Trophoblast cell (in vitro differentiated cells and primary cell): ENCODE measurements at regions not wholly inside any gene's neighbourhood (a gene's known extent, or its start where the extent isn't known, plus 50 kb on each side); places are given as distances from the start of the nearest gene placed in this dataset.
"Not testable (repeated sequence)": the region's sequence is repeated elsewhere in the genome, so short reads cannot be mapped to it uniquely, and the experiment has no call there.

Experiments used
- DNase-seq, 2 donors: peaks; one replicate each; pipeline ENCODE4 v3.0.0-alpha.2; 2016
- H2AFZ ChIP-seq: 2 replicates; pipeline ENCODE4 v1.6.1; 2013; ENCODE audit warnings: low read length, moderate library complexity, mild to moderate bottlenecking; ENCODE audit not compliant: insufficient read depth, poor library complexity
- H2AK5ac ChIP-seq: 2 replicates; pipeline ENCODE4 v1.6.1; 2013; ENCODE audit warnings: mild to moderate bottlenecking, low read length
- H2BK120ac ChIP-seq: 2 replicates; pipeline ENCODE4 v1.6.1; 2013; ENCODE audit warnings: low read length, mild to moderate bottlenecking, moderate library complexity; ENCODE audit not compliant: insufficient read depth, poor library complexity
- H2BK12ac ChIP-seq: 2 replicates; pipeline ENCODE4 v1.6.1; 2013; ENCODE audit warnings: mild to moderate bottlenecking, low read length, moderate library complexity
- H2BK5ac ChIP-seq: 2 replicates; pipeline ENCODE4 v1.6.1; 2013; ENCODE audit warnings: low read length, low read depth, moderate library complexity, mild to moderate bottlenecking; ENCODE audit not compliant: poor library complexity
- H3K14ac ChIP-seq: 2 replicates; pipeline ENCODE4 v1.6.1; 2013; ENCODE audit warnings: mild to moderate bottlenecking, low read length
- H3K18ac ChIP-seq: 2 replicates; pipeline ENCODE4 v1.6.1; 2013; ENCODE audit warnings: mild to moderate bottlenecking, low read length
- H3K23ac ChIP-seq: 2 replicates; pipeline ENCODE4 v1.6.1; 2013; ENCODE audit warnings: low read length
- H3K27ac ChIP-seq: 2 replicates; pipeline ENCODE4 v1.5.1; 2013; ENCODE audit warnings: low read depth, mild to moderate bottlenecking, inconsistent platforms, low read length, moderate library complexity
- H3K27me3 ChIP-seq: 2 replicates; pipeline ENCODE4 v1.6.1; 2013; ENCODE audit warnings: inconsistent platforms, mild to moderate bottlenecking, low read length, moderate library complexity; ENCODE audit not compliant: insufficient read depth
- H3K36me3 ChIP-seq, 2 experiments: 1 replicate in 1 of 2; 2 replicates in 1 of 2; pipeline ENCODE4 v1.6.1; 2013; ENCODE audit warnings: low read length in 2 of 2, mild to moderate bottlenecking in 2 of 2, moderate library complexity in 1 of 2; ENCODE audit not compliant: insufficient read depth in 2 of 2, control insufficient read depth in 1 of 2
- H3K4ac ChIP-seq: 2 replicates; pipeline ENCODE4 v1.6.1; 2013; ENCODE audit warnings: low read depth, mild to moderate bottlenecking, low read length, moderate library complexity
- H3K4me1 ChIP-seq, 2 experiments: 1 replicate in 1 of 2; 2 replicates in 1 of 2; pipeline ENCODE4 v1.6.1; 2013; ENCODE audit warnings: low read length in 2 of 2, mild to moderate bottlenecking in 2 of 2, moderate library complexity in 1 of 2; ENCODE audit not compliant: insufficient read depth in 2 of 2, control insufficient read depth in 1 of 2
- H3K4me2 ChIP-seq: 2 replicates; pipeline ENCODE4 v1.6.1; 2013; ENCODE audit warnings: inconsistent platforms, mild to moderate bottlenecking, low read length, moderate library complexity
- H3K4me3 ChIP-seq: 2 replicates; pipeline ENCODE4 v1.5.1; 2013; ENCODE audit warnings: mild to moderate bottlenecking, low read depth, low read length, inconsistent platforms
- H3K79me1 ChIP-seq: one replicate; pipeline ENCODE4 v1.6.1; 2013; ENCODE audit warnings: low read length
- H3K79me2 ChIP-seq: 2 replicates; pipeline ENCODE4 v1.6.1; 2013; ENCODE audit warnings: low read length, mild to moderate bottlenecking; ENCODE audit not compliant: control insufficient read depth, insufficient read depth, poor library complexity
- H3K9ac ChIP-seq: 2 replicates; pipeline ENCODE4 v1.6.1; 2013; ENCODE audit warnings: mild to moderate bottlenecking, low read length
- H3K9me3 ChIP-seq: 2 replicates; pipeline ENCODE4 v1.6.1; 2013; ENCODE audit warnings: low read depth, mild to moderate bottlenecking, control low read depth, inconsistent platforms, low read length; ENCODE audit not compliant: insufficient read depth
- H4K12ac ChIP-seq: 2 replicates; pipeline ENCODE4 v1.6.1; 2013; ENCODE audit warnings: low read depth, mild to moderate bottlenecking, low read length, moderate library complexity
- H4K8ac ChIP-seq: 2 replicates; pipeline ENCODE4 v1.6.1; 2013; ENCODE audit warnings: low read depth, mild to moderate bottlenecking, low read length, moderate library complexity
- H4K91ac ChIP-seq: one replicate; pipeline ENCODE4 v1.6.1; 2013; ENCODE audit warnings: low read depth, mild to moderate bottlenecking, low read length, moderate library complexity
- WGBS: extraction: QIAGEN DNeasy Blood & Tissue Kit; methylation state at CpG from one replicate; pipeline ENCODE4 v1.1.7; 2013; ENCODE audit warnings: missing lambda C conversion rate; ENCODE audit not compliant: insufficient read length, insufficient coverage; ENCODE audit errors: extremely low coverage; 5-methylcytosine and 5-hydroxymethylcytosine counted together

GRCh38 chr12:91877022-91877421 is 268.6 kb downstream of the BTG1 start:
- H2BK120ac ChIP-seq = no peak overlapping the region
- H3K18ac ChIP-seq = no peak overlapping the region
- no peak overlapping the region for H3K4me3 ChIP-seq
- no peaks in the 10 kb centered on the region for H3K36me3 ChIP-seq
- H2BK5ac ChIP-seq = no peak overlapping the region
- no peak overlapping the region for H3K23ac ChIP-seq
- no peak overlapping the region for H3K4me2 ChIP-seq
- H2BK12ac ChIP-seq = no peak overlapping the region
- no peaks in the 10 kb centered on the region for H3K27me3 ChIP-seq
- peak; percentile 32 to 38 for DNase-seq
- no peak overlapping the region for H2AK5ac ChIP-seq
- no peak overlapping the region for H3K14ac ChIP-seq
- no peaks in the 10 kb centered on the region for H3K79me2 ChIP-seq
- H4K8ac ChIP-seq = no peak overlapping the region
- no peak overlapping the region for H4K12ac ChIP-seq
- WGBS = no CpG with 5 or more reads among the region's 3 CpGs
- no peak overlapping the region for H4K91ac ChIP-seq
- H3K4me1 ChIP-seq = no peaks in the 10 kb centered on the region
- no peak overlapping the region for H2AFZ ChIP-seq
- H3K79me1 ChIP-seq = no peaks in the 10 kb centered on the region
- no peak overlapping the region for H3K4ac ChIP-seq
- no peak overlapping the region for H3K9ac ChIP-seq
- H3K27ac ChIP-seq = no peak overlapping the region
- H3K9me3 ChIP-seq = no peaks in the 10 kb centered on the region

GRCh38 chr12:91875671-91876070 is 270.0 kb downstream of the BTG1 start:
- H4K91ac ChIP-seq, H3K4me3 ChIP-seq, H2BK120ac ChIP-seq, H4K12ac ChIP-seq, H2BK12ac ChIP-seq, H3K18ac ChIP-seq, H3K27ac ChIP-seq, H3K27me3 ChIP-seq, H3K36me3 ChIP-seq, H3K4me1 ChIP-seq, H2BK5ac ChIP-seq, H3K79me2 ChIP-seq, H3K79me1 ChIP-seq, H3K23ac ChIP-seq, H3K14ac ChIP-seq, H2AK5ac ChIP-seq, DNase-seq, H3K4ac ChIP-seq, H3K9me3 ChIP-seq, H3K4me2 ChIP-seq, H4K8ac ChIP-seq, H2AFZ ChIP-seq, H3K9ac ChIP-seq: not testable (repeated sequence)
- WGBS = no CpG with 5 or more reads among the region's 3 CpGs

GRCh38 chr12:91874086-91874865 is 271.4 kb downstream of the BTG1 start:
- no peaks in the 10 kb centered on the region for H3K27me3 ChIP-seq
- no peak overlapping the region for H3K4me2 ChIP-seq
- no peaks in the 10 kb centered on the region for H3K79me2 ChIP-seq
- no peak overlapping the region for H4K91ac ChIP-seq
- peak in 1 of 2 donors; percentile 40 for DNase-seq
- no peak overlapping the region for H4K12ac ChIP-seq
- no peak overlapping the region for H2BK120ac ChIP-seq
- H3K4ac ChIP-seq = no peak overlapping the region
- no peaks in the 10 kb centered on the region for H3K79me1 ChIP-seq
- WGBS = no CpG with 5 or more reads among the region's 2 CpGs
- no peak overlapping the region for H3K23ac ChIP-seq
- no peak overlapping the region for H3K27ac ChIP-seq
- H3K4me3 ChIP-seq = no peak overlapping the region
- no peak overlapping the region for H3K14ac ChIP-seq
- no peaks in the 10 kb centered on the region for H3K36me3 ChIP-seq
- no peak overlapping the region for H3K9ac ChIP-seq
- no peak overlapping the region for H2BK5ac ChIP-seq
- no peak overlapping the region for H3K18ac ChIP-seq
- H3K4me1 ChIP-seq = no peaks in the 10 kb centered on the region
- no peak overlapping the region for H2AK5ac ChIP-seq
- H2BK12ac ChIP-seq = no peak overlapping the region
- H3K9me3 ChIP-seq = no peaks in the 10 kb centered on the region
- H4K8ac ChIP-seq = no peak overlapping the region
- no peak overlapping the region for H2AFZ ChIP-seq

- Histone ChIP-seq H3K4me3 (no peak overlapping the region), H2AFZ (no peak overlapping the region), H3K4ac (no peak overlapping the region)
Measured at GRCh38 chr12:91871751-91872150, 273.9 kb downstream of the BTG1 start.

More at GRCh38 chr12:91871751-91872150, 273.9 kb downstream of the BTG1 start:
- no peak overlapping the region for H3K9ac ChIP-seq
- H3K23ac ChIP-seq = no peak overlapping the region
- H3K14ac ChIP-seq = no peak overlapping the region
- H2BK120ac ChIP-seq = no peak overlapping the region
- DNase-seq = peak in 1 of 2 donors; percentile 9
- H3K27me3 ChIP-seq = no peaks in the 10 kb centered on the region
- no peak overlapping the region for H2AK5ac ChIP-seq
- H3K36me3 ChIP-seq = no peaks in the 10 kb centered on the region
- no peak overlapping the region for H4K12ac ChIP-seq
- H3K79me1 ChIP-seq = no peaks in the 10 kb centered on the region
- no peak overlapping the region for H4K8ac ChIP-seq
- no peak overlapping the region for H3K27ac ChIP-seq
- H4K91ac ChIP-seq = no peak overlapping the region
- no peak overlapping the region for H3K4me2 ChIP-seq
- no peak overlapping the region for H3K18ac ChIP-seq
- H3K79me2 ChIP-seq = no peaks in the 10 kb centered on the region
- WGBS = no CpG with 5 or more reads among the region's 1 CpG
- no peaks in the 10 kb centered on the region for H3K4me1 ChIP-seq
- no peak overlapping the region for H2BK5ac ChIP-seq
- no peak overlapping the region for H2BK12ac ChIP-seq
- no peaks in the 10 kb centered on the region for H3K9me3 ChIP-seq
